Brain microvascular endothelial cell (primary cell): ENCODE measurements at regions not wholly inside any gene's neighbourhood (a gene's known extent, or its start where the extent isn't known, plus 50 kb on each side); places are given as distances from the start of the nearest gene placed in this dataset.
A peak's percentile ranks its signal among the peaks of the same experiment; 100 is the strongest.

Source experiments
- DNase-seq: peaks from one replicate; pipeline ENCODE4 v3.0.0-alpha.2; 2020
- H3K27ac ChIP-seq: fragments of 250-450 bp; sonication (Bioruptor Pico); 2 replicates; pipeline ENCODE4 v1.5.1; 2020; ENCODE audit warnings: mild to moderate bottlenecking, moderate library complexity
- H3K27me3 ChIP-seq: fragments of 250-450 bp; sonication (Bioruptor Pico); replicated peaks from 2 replicates; pipeline ENCODE4 v1.5.1; 2020; ENCODE audit warnings: mild to moderate bottlenecking
- H3K36me3 ChIP-seq: fragments of 250-450 bp; sonication (Bioruptor Pico); replicated peaks from 2 replicates; pipeline ENCODE4 v1.5.1; 2020; ENCODE audit warnings: mild to moderate bottlenecking
- H3K4me3 ChIP-seq: 2 replicates; pipeline ENCODE4 v1.5.1; 2011; ENCODE audit warnings: low read depth, mild to moderate bottlenecking, control low read depth, low read length, moderate library complexity
- in situ Hi-C: cut with HindIII; loops from 2 replicates; pipeline ENCODE4 v1.10.0; 2017; ENCODE audit warnings: low sequenced_read_pairs, low pct_ligation_motif_present
- TF ChIP-seq, protein P1 (sequence below): IDR thresholded peaks from 2 replicates; pipeline ENCODE4 v1.5.1; 2011; ENCODE audit warnings: low read depth, mild to moderate bottlenecking, moderate library complexity, low read length, control low read depth, inconsistent platforms; ENCODE audit errors: missing control alignments

GRCh38 chr20:7693761-7694160, 246.5 kb downstream of the HAO1 start:
- Histone ChIP-seq H3K27ac (no peak overlapping the region), H3K4me3 (no peak overlapping the region), H3K27me3 (no peaks in the 10 kb centered on the region), H3K36me3 (no peaks in the 10 kb centered on the region)
- in situ Hi-C loops, result no loop called here
- TF ChIP-seq, protein P1, sequence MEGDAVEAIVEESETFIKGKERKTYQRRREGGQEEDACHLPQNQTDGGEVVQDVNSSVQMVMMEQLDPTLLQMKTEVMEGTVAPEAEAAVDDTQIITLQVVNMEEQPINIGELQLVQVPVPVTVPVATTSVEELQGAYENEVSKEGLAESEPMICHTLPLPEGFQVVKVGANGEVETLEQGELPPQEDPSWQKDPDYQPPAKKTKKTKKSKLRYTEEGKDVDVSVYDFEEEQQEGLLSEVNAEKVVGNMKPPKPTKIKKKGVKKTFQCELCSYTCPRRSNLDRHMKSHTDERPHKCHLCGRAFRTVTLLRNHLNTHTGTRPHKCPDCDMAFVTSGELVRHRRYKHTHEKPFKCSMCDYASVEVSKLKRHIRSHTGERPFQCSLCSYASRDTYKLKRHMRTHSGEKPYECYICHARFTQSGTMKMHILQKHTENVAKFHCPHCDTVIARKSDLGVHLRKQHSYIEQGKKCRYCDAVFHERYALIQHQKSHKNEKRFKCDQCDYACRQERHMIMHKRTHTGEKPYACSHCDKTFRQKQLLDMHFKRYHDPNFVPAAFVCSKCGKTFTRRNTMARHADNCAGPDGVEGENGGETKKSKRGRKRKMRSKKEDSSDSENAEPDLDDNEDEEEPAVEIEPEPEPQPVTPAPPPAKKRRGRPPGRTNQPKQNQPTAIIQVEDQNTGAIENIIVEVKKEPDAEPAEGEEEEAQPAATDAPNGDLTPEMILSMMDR, result no peak
- no peak for DNase-seq

GRCh38 chr20:7695051-7695495, 245.2 kb downstream of the HAO1 start:
- Histone ChIP-seq H3K27me3 (no peaks in the 10 kb centered on the region), H3K4me3 (no peak overlapping the region), H3K36me3 (no peaks in the 10 kb centered on the region), H3K27ac (no peak overlapping the region)
- in situ Hi-C loops, result no loop called here
- no peak for DNase-seq
- TF ChIP-seq, protein P1, result no peak

DNA sequence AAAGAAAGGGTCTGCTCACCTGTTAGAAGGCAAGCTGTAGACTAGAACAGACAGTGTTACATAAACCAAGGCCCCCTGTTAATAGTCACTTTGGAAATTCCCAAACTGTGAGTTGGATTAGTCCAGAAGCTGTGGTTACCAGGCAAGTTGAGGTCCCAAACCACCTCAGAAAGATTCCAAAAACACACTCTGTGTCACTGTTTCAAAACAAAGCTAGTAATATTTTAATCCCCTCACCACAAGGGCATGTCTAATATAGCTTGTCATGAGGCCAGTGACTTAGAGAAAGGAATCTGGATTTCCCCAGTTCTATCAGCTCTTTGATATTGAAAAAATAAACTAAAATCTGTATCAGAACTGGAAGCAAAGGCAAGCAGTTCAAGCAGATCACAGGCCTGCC, 244.6 kb downstream of the HAO1 start:
- peak; percentile 59 for DNase-seq
- TF ChIP-seq, protein P1, result no peak
- Histone ChIP-seq H3K27ac (peak overlapping the region; percentile 54), H3K36me3 (no peaks in the 10 kb centered on the region), H3K4me3 (no peak overlapping the region), H3K27me3 (no peaks in the 10 kb centered on the region)
- in situ Hi-C loops, result no loop called here

DNA sequence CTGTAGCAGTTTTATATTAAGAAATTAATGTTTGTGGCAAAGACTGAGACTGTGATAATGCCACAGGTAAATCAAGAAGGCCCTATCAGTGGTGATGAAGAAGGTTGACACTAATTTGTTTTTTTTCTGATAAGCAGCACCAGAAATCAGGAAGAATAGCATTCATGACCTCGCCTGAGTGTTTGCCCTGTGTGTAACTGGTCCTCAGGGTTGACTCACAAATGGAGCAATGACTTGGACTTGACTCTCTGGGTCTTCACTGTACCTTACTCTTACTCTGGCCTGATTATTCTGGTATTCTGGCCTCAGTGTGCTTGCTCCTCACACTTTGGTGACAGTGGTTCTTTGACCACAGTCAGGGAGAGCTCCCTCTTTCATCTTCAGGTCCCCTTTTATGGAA, 243.9 kb downstream of the HAO1 start:
- DNase-seq, result peak; percentile 35
- H3K27ac ChIP-seq, result peak overlapping the region; percentile 54
- in situ Hi-C loops, result no loop called here
- H3K36me3 ChIP-seq, result no peaks in the 10 kb centered on the region
- TF ChIP-seq, protein P1, result no peak
- no peaks in the 10 kb centered on the region for H3K27me3 ChIP-seq
- no peak overlapping the region for H3K4me3 ChIP-seq

GRCh38 chr20:7702141-7702540, 238.1 kb downstream of the HAO1 start:
- in situ Hi-C loops, result no loop called here
- no peak for DNase-seq
- no peaks in the 10 kb centered on the region for H3K36me3 ChIP-seq

GRCh38 chr20:7703551-7703961, 236.7 kb downstream of the HAO1 start:
- no peak overlapping the region for H3K27ac ChIP-seq
- H3K4me3 ChIP-seq, result no peak overlapping the region
- no peak for DNase-seq
- TF ChIP-seq, protein P1, result no peak
- H3K27me3 ChIP-seq, result no peaks in the 10 kb centered on the region
- H3K36me3 ChIP-seq, result no peaks in the 10 kb centered on the region
- in situ Hi-C loops, result no loop called here

More at GRCh38 chr20:7702141-7702540, 238.1 kb downstream of the HAO1 start:
- no peak overlapping the region for H3K4me3 ChIP-seq
- no peak overlapping the region for H3K27ac ChIP-seq
- TF ChIP-seq, protein P1, result no peak
- no peaks in the 10 kb centered on the region for H3K27me3 ChIP-seq
